IMR-90 (cell line): ENCODE measurements at regions not wholly inside any gene's neighbourhood (a gene's known extent, or its start where the extent isn't known, plus 50 kb on each side); places are given as distances from the start of the nearest gene placed in this dataset.

Experiments used
- ATAC-seq: fragments of 200-7000 bp; cut with Tn5 transposase; 2 replicates; pipeline ENCODE4 v1.9.1; 2020; ENCODE audit warnings: low read depth, mild to moderate bottlenecking, moderate library complexity
- BruUV-seq: library from RNA; stranded (reverse); fragments of 400-500 nt; replicated peaks from 2 replicates; lab custom pipeline; 2021; lab: Mats Ljungman, UMichigan
- CTCF ChIA-PET: fragments of 300-600 bp; formaldehyde crosslinking; extraction: SDS; loops from one replicate; lab custom pipeline; 2021; ENCODE audit warnings: antibody characterized with exemption; lab: Yijun Ruan, JAX
- POLR2A ChIA-PET: fragments of 300-600 bp; sonication (Branson Sonifier 250); formaldehyde crosslinking; loops from one replicate; lab custom pipeline; 2022; ENCODE audit warnings: antibody characterized with exemption; ENCODE audit not compliant: unreplicated experiment; lab: Charles Lee
- DNase-seq: peaks from one replicate; pipeline ENCODE4 v3.0.0; 2013
- H2AFZ ChIP-seq: replicated peaks from 2 replicates; pipeline ENCODE3; 2013; ENCODE audit warnings: low read length, mild to moderate bottlenecking; ENCODE audit not compliant: poor library complexity
- H2AK5ac ChIP-seq: 2 replicates; pipeline ENCODE4 v1.6.1; 2013; ENCODE audit warnings: low read depth, low read length, inconsistent platforms
- H2AK9ac ChIP-seq: replicated peaks from 2 replicates; pipeline ENCODE3; 2013; ENCODE audit warnings: mild to moderate bottlenecking, low read depth, low read length, moderate library complexity; ENCODE audit not compliant: poor library complexity
- H2BK120ac ChIP-seq: 2 replicates; pipeline ENCODE4 v1.6.1; 2013; ENCODE audit warnings: low read depth, low read length, inconsistent platforms
- H2BK15ac ChIP-seq: 3 replicates; pipeline ENCODE4 v1.6.1; 2013; ENCODE audit warnings: low read depth, low read length, inconsistent platforms
- H2BK20ac ChIP-seq: 2 replicates; pipeline ENCODE4 v1.6.1; 2013; ENCODE audit warnings: low read depth, mild to moderate bottlenecking, inconsistent platforms, low read length, moderate library complexity
- H2BK5ac ChIP-seq: 2 replicates; pipeline ENCODE4 v1.6.1; 2013; ENCODE audit warnings: mild to moderate bottlenecking, low read depth, low read length, inconsistent platforms; ENCODE audit not compliant: poor library complexity, severe bottlenecking
- H3K14ac ChIP-seq: replicated peaks from 2 replicates; pipeline ENCODE4 v1.6.1; 2013; ENCODE audit warnings: low read depth, low read length, inconsistent platforms
- H3K18ac ChIP-seq: 2 replicates; pipeline ENCODE4 v1.6.1; 2013; ENCODE audit warnings: low read depth, low read length, control low read depth
- H3K23ac ChIP-seq: 2 replicates; pipeline ENCODE4 v1.6.1; 2013; ENCODE audit warnings: low read depth, low read length, inconsistent platforms
- H3K27ac ChIP-seq: 2 replicates; pipeline ENCODE4 v1.5.1; 2013; ENCODE audit warnings: mild to moderate bottlenecking, control low read depth, low read length; ENCODE audit not compliant: insufficient read depth
- H3K27me3 ChIP-seq: 2 replicates; pipeline ENCODE4 v1.6.1; 2013; ENCODE audit warnings: low read length; ENCODE audit not compliant: control insufficient read depth, insufficient read depth
- H3K36me3 ChIP-seq: 2 replicates; pipeline ENCODE4 v1.6.1; 2013; ENCODE audit warnings: low read length, mixed read lengths; ENCODE audit not compliant: control insufficient read depth, insufficient read depth
- H3K4ac ChIP-seq: 2 replicates; pipeline ENCODE4 v1.6.1; 2013; ENCODE audit warnings: low read depth, low read length, inconsistent platforms
- H3K4me1 ChIP-seq: 2 replicates; pipeline ENCODE4 v1.6.1; 2013; ENCODE audit warnings: low read length, mixed read lengths; ENCODE audit not compliant: control insufficient read depth, insufficient read depth
- H3K4me2 ChIP-seq: 2 replicates; pipeline ENCODE4 v1.6.1; 2013; ENCODE audit warnings: low read depth, mild to moderate bottlenecking, control low read depth, low read length, moderate library complexity
- H3K4me3 ChIP-seq: 2 replicates; pipeline ENCODE4 v1.5.1; 2013; ENCODE audit warnings: low read depth, mild to moderate bottlenecking, control low read depth, low read length, moderate library complexity; ENCODE audit not compliant: insufficient read depth
- H3K56ac ChIP-seq: 2 replicates; pipeline ENCODE4 v1.6.1; 2013; ENCODE audit warnings: low read length, inconsistent platforms; ENCODE audit not compliant: insufficient read depth; ENCODE audit errors: extremely low read depth
- H3K79me1 ChIP-seq, 2 experiments: 2 replicates each; pipeline ENCODE4 v1.6.1; 2013; ENCODE audit warnings: low read length in 2 of 2, inconsistent platforms in 1 of 2, low read depth in 1 of 2
- H3K9ac ChIP-seq: 2 replicates; pipeline ENCODE4 v1.6.1; 2013; ENCODE audit warnings: low read depth, low read length, control low read depth
- H3K9me1 ChIP-seq: 2 replicates; pipeline ENCODE4 v1.6.1; 2013; ENCODE audit warnings: low read length, inconsistent platforms; ENCODE audit not compliant: insufficient read depth
- H3K9me3 ChIP-seq: 2 replicates; pipeline ENCODE4 v1.6.1; 2013; ENCODE audit warnings: low read length; ENCODE audit not compliant: control insufficient read depth, insufficient read depth
- H4K20me1 ChIP-seq: 2 replicates; pipeline ENCODE4 v1.6.1; 2013; ENCODE audit warnings: low read length, inconsistent platforms; ENCODE audit not compliant: insufficient read depth
- H4K5ac ChIP-seq: 2 replicates; pipeline ENCODE4 v1.6.1; 2013; ENCODE audit warnings: mild to moderate bottlenecking, low read depth, low read length, control low read depth
- H4K8ac ChIP-seq, 2 experiments: 2 replicates each; pipeline ENCODE4 v1.6.1; 2013; ENCODE audit warnings: low read depth in 2 of 2, low read length in 2 of 2, control low read depth in 1 of 2, inconsistent platforms in 1 of 2
- H4K91ac ChIP-seq: 2 replicates; pipeline ENCODE4 v1.6.1; 2013; ENCODE audit warnings: low read depth, low read length, inconsistent platforms; ENCODE audit not compliant: insufficient read depth
- BHLHE40 ChIP-seq: fragments of 150-350 bp; IDR thresholded peaks from 2 replicates; pipeline ENCODE4 v1.6.1; 2016; ENCODE audit warnings: mild to moderate bottlenecking, low read depth, low read length
- CEBPB ChIP-seq: IDR thresholded peaks from 2 replicates; pipeline ENCODE4 v1.6.1; 2012; ENCODE audit warnings: low read depth, low read length, improper control_type of control experiment
- CHD1 ChIP-seq: IDR thresholded peaks from 2 replicates; pipeline ENCODE4 v1.6.1; 2012; ENCODE audit warnings: low read depth, low read length, improper control_type of control experiment
- CTCF ChIP-seq: conservative IDR thresholded peaks from 2 replicates; pipeline ENCODE4 v1.5.1; 2012; ENCODE audit warnings: mild to moderate bottlenecking, low read depth, low read length, improper control_type of control experiment
- FOS ChIP-seq: fragments of 150-350 bp; IDR thresholded peaks from 2 replicates; pipeline ENCODE4 v1.6.1; 2016; ENCODE audit warnings: low read depth, low read length
- MAFK ChIP-seq: IDR thresholded peaks from 2 replicates; pipeline ENCODE4 v1.6.1; 2012; ENCODE audit warnings: low read depth, low read length, improper control_type of control experiment
- MAZ ChIP-seq: IDR thresholded peaks from 2 replicates; pipeline ENCODE4 v1.6.1; 2012; ENCODE audit warnings: low read depth, mild to moderate bottlenecking, low read length, improper control_type of control experiment, moderate library complexity, borderline replicate concordance
- MXI1 ChIP-seq: IDR thresholded peaks from 2 replicates; pipeline ENCODE4 v1.6.1; 2012; ENCODE audit warnings: low read depth, mild to moderate bottlenecking, low read length, moderate library complexity, borderline replicate concordance
- NFE2L2 ChIP-seq: fragments of 150-350 bp; IDR thresholded peaks from 2 replicates; pipeline ENCODE4 v1.6.1; 2016; ENCODE audit warnings: low read depth, mild to moderate bottlenecking, low read length
- POLR2A ChIP-seq: IDR thresholded peaks from 2 replicates; pipeline ENCODE4 v1.6.1; 2012; ENCODE audit warnings: mild to moderate bottlenecking, low read depth, low read length
- RAD21 ChIP-seq: IDR thresholded peaks from 2 replicates; pipeline ENCODE4 v1.6.1; 2012; ENCODE audit warnings: low read length, improper control_type of control experiment
- RCOR1 ChIP-seq: IDR thresholded peaks from 2 replicates; pipeline ENCODE4 v1.6.1; 2012; ENCODE audit warnings: mild to moderate bottlenecking, low read length, improper control_type of control experiment; ENCODE audit not compliant: insufficient replicate concordance
- RFX5 ChIP-seq: IDR thresholded peaks from 2 replicates; pipeline ENCODE4 v1.8.0; 2012; ENCODE audit warnings: low read depth, mild to moderate bottlenecking, low read length, moderate library complexity
- SMC3 ChIP-seq: fragments of 150-350 bp; IDR thresholded peaks from 2 replicates; pipeline ENCODE4 v1.6.1; 2016; ENCODE audit warnings: low read depth, mild to moderate bottlenecking, antibody characterized with exemption, low read length, moderate library complexity
- USF2 ChIP-seq: fragments of 150-350 bp; IDR thresholded peaks from 2 replicates; pipeline ENCODE4 v1.6.1; 2017; ENCODE audit warnings: mild to moderate bottlenecking, antibody characterized with exemption, low read length, low read depth
- WGBS, 2 experiments: methylation state at CpG; one replicate each; pipeline versions ENCODE4 v1.1.5 to v1.1.7; 2013; ENCODE audit warnings: missing lambda C conversion rate in 2 of 2; ENCODE audit not compliant: insufficient read length in 1 of 2; ENCODE audit errors: extremely low coverage in 2 of 2; 5-methylcytosine and 5-hydroxymethylcytosine counted together
- dilution Hi-C: fragments of 300-500 bp; cut with HindIII; formaldehyde crosslinking; loops from one replicate; pipeline ENCODE4 v1.14.3; 2018; ENCODE audit warnings: low sequenced_read_pairs; ENCODE audit not compliant: unreplicated experiment
- in situ Hi-C: fragments of 300-500 bp; cut with MboI; formaldehyde crosslinking; loops from 3 replicates; pipeline ENCODE4 v1.14.3; 2019; ENCODE audit warnings: low sequenced_read_pairs, inconsistent platforms, mixed read lengths
- intact Hi-C: fragments of 100-400 bp; cut with micrococcal nuclease; formaldehyde crosslinking; loops from 2 replicates; pipeline ENCODE4 v1.10.0; 2022

- in situ Hi-C loops: no loop called here
- intact Hi-C loops: loop anchor here (5.0 kb wide), 1 partner anchor 771 kb away; no protein-coding TSS in a partner anchor
- CTCF ChIA-PET: no interaction called here
Measured at GRCh38 chr4:14428125-14428524, 574.2 kb upstream of the CPEB2 start.

More at GRCh38 chr4:14428125-14428524, 574.2 kb upstream of the CPEB2 start:
- Histone ChIP-seq H4K91ac (no peak overlapping the region), H2BK15ac (no peak overlapping the region), H3K4me1 (no peaks in the 10 kb centered on the region), H3K23ac (no peak overlapping the region), H4K20me1 (no peaks in the 10 kb centered on the region), H3K9me1 (no peaks in the 10 kb centered on the region), H2BK120ac (no peak overlapping the region), H3K4ac (no peak overlapping the region), H4K8ac (no peak overlapping the region), H3K18ac (no peak overlapping the region), H3K27ac (no peak overlapping the region), H2AFZ (no peak overlapping the region), H3K56ac (no peak overlapping the region), H3K9me3 (no peaks in the 10 kb centered on the region), H3K14ac (no peak overlapping the region), H3K4me3 (no peak overlapping the region), H2BK5ac (no peak overlapping the region), H3K36me3 (no peaks in the 10 kb centered on the region), H3K9ac (no peak overlapping the region), H3K4me2 (no peak overlapping the region), H4K5ac (no peak overlapping the region), H3K27me3 (no peaks in the 10 kb centered on the region), H3K79me1 (no peaks in the 10 kb centered on the region), H2AK5ac (no peak overlapping the region), H2AK9ac (no peak overlapping the region), H2BK20ac (no peak overlapping the region)
- no TSS peak for BruUV-seq
- POLR2A ChIA-PET: no interaction called here
- no peak for TF ChIP-seq NFE2L2
- TF ChIP-seq FOS: no peak
- TF ChIP-seq RAD21: no peak
- no peak for TF ChIP-seq RCOR1
- no peak for TF ChIP-seq MXI1
- no peak for TF ChIP-seq POLR2A
- no peak for TF ChIP-seq BHLHE40
- TF ChIP-seq USF2: no peak
- TF ChIP-seq MAFK: no peak
- no peak for TF ChIP-seq CHD1
- no peak for TF ChIP-seq MAZ
- no peak for TF ChIP-seq RFX5
- TF ChIP-seq SMC3: no peak
- no peak for TF ChIP-seq CTCF
- no peak for TF ChIP-seq CEBPB
- DNase-seq (no peak), ATAC-seq (no peak)
- dilution Hi-C loops: no loop called here
- WGBS, 2 experiments: no CpG with 5 or more reads among the region's 2 CpGs
